K562 (cell line): ENCODE measurements at regions not wholly inside any gene's neighbourhood (a gene's known extent, or its start where the extent isn't known, plus 50 kb on each side); places are given as distances from the start of the nearest gene placed in this dataset.

Experiments used
- TF ChIP-seq, protein P1 (sequence below): fragments of 250-450 bp; sonication (Bioruptor Pico); IDR thresholded peaks from 2 replicates; pipeline ENCODE4 v1.4.0; 2020; ENCODE audit warnings: mild to moderate bottlenecking, moderate library complexity, borderline replicate concordance
- TF ChIP-seq, protein P2 (sequence below): sonication (generic); formaldehyde crosslinking; IDR thresholded peaks from 2 replicates; pipeline ENCODE4 v1.8.0; 2022; ENCODE audit warnings: mild to moderate bottlenecking, missing genetic modification reagents

DNA sequence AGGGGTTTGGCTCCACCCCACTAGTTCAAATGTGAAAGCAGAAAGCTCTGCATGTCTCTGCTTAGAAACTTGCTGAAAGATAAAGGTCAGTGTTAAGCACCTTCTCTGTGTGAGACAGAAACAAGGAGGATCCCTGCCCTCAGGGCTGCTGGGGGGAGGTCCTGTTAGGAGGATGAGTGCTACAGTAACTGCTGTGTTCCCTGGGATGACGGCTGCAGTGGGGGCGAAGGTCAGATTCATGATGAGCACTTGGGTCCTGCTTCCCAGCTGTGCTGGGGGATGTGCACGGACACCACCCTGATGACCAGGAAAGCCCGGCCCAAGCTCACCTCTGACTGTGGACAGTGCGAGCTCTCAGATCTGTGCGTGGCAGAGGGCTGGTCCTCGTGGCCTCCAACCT lies 252.6 kb downstream of the DLL1 start (continued):
- TF ChIP-seq, protein P1, sequence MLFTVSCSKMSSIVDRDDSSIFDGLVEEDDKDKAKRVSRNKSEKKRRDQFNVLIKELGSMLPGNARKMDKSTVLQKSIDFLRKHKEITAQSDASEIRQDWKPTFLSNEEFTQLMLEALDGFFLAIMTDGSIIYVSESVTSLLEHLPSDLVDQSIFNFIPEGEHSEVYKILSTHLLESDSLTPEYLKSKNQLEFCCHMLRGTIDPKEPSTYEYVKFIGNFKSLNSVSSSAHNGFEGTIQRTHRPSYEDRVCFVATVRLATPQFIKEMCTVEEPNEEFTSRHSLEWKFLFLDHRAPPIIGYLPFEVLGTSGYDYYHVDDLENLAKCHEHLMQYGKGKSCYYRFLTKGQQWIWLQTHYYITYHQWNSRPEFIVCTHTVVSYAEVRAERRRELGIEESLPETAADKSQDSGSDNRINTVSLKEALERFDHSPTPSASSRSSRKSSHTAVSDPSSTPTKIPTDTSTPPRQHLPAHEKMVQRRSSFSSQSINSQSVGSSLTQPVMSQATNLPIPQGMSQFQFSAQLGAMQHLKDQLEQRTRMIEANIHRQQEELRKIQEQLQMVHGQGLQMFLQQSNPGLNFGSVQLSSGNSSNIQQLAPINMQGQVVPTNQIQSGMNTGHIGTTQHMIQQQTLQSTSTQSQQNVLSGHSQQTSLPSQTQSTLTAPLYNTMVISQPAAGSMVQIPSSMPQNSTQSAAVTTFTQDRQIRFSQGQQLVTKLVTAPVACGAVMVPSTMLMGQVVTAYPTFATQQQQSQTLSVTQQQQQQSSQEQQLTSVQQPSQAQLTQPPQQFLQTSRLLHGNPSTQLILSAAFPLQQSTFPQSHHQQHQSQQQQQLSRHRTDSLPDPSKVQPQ = no peak
- TF ChIP-seq, protein P2, sequence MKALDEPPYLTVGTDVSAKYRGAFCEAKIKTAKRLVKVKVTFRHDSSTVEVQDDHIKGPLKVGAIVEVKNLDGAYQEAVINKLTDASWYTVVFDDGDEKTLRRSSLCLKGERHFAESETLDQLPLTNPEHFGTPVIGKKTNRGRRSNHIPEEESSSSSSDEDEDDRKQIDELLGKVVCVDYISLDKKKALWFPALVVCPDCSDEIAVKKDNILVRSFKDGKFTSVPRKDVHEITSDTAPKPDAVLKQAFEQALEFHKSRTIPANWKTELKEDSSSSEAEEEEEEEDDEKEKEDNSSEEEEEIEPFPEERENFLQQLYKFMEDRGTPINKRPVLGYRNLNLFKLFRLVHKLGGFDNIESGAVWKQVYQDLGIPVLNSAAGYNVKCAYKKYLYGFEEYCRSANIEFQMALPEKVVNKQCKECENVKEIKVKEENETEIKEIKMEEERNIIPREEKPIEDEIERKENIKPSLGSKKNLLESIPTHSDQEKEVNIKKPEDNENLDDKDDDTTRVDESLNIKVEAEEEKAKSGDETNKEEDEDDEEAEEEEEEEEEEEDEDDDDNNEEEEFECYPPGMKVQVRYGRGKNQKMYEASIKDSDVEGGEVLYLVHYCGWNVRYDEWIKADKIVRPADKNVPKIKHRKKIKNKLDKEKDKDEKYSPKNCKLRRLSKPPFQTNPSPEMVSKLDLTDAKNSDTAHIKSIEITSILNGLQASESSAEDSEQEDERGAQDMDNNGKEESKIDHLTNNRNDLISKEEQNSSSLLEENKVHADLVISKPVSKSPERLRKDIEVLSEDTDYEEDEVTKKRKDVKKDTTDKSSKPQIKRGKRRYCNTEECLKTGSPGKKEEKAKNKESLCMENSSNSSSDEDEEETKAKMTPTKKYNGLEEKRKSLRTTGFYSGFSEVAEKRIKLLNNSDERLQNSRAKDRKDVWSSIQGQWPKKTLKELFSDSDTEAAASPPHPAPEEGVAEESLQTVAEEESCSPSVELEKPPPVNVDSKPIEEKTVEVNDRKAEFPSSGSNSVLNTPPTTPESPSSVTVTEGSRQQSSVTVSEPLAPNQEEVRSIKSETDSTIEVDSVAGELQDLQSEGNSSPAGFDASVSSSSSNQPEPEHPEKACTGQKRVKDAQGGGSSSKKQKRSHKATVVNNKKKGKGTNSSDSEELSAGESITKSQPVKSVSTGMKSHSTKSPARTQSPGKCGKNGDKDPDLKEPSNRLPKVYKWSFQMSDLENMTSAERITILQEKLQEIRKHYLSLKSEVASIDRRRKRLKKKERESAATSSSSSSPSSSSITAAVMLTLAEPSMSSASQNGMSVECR (CRISPR knock-in tag) = no peak
